COR-L47 (cell line): ENCODE measurements at regions not wholly inside any gene's neighbourhood (a gene's known extent, or its start where the extent isn't known, plus 50 kb on each side); places are given as distances from the start of the nearest gene placed in this dataset.
"Not testable (repeated sequence)": the region's sequence is repeated elsewhere in the genome, so short reads cannot be mapped to it uniquely, and the experiment has no call there.

ENCODE experiments used
- DNase-seq: peaks from one replicate; lab custom pipeline; 2025; lab: John Stamatoyannopoulos, UW

GRCh38 chr2:83261591-83262136 is 1197.4 kb downstream of the SUCLG1 start:
- no peak for DNase-seq

GRCh38 chr2:83253848-83254247 is 1205.2 kb downstream of the SUCLG1 start:
- DNase-seq, result no peak

GRCh38 chr2:83251321-83251872 is 1207.7 kb downstream of the SUCLG1 start:
- no peak for DNase-seq

GRCh38 chr2:83245806-83246537 is 1213.1 kb downstream of the SUCLG1 start:
- not testable (repeated sequence) for DNase-seq

- DNase-seq, result no peak
These were observed 1218.5 kb downstream of the SUCLG1 start for GRCh38 chr2:83240611-83241010.

GRCh38 chr2:83238111-83238510 is 1221.0 kb downstream of the SUCLG1 start:
- no peak for DNase-seq

GRCh38 chr2:83234246-83234645 is 1224.8 kb downstream of the SUCLG1 start:
- DNase-seq, result no peak

- no peak for DNase-seq
These were observed 1225.3 kb downstream of the SUCLG1 start for GRCh38 chr2:83233781-83234180.

- no peak for DNase-seq
These were observed 1225.8 kb downstream of the SUCLG1 start for GRCh38 chr2:83233326-83233725.

- no peak for DNase-seq
These were observed 1229.6 kb downstream of the SUCLG1 start for GRCh38 chr2:83229443-83229842.

GRCh38 chr2:83224591-83225200 is 1234.4 kb downstream of the SUCLG1 start:
- no peak for DNase-seq

- DNase-seq, result no peak
These were observed 1237.8 kb downstream of the SUCLG1 start for GRCh38 chr2:83221258-83221657.

GRCh38 chr2:83217854-83218253 is 1241.2 kb downstream of the SUCLG1 start:
- DNase-seq, result no peak

GRCh38 chr2:83196225-83196624 is 1262.9 kb downstream of the SUCLG1 start:
- DNase-seq, result peak; percentile 7

- no peak for DNase-seq
These were observed 1267.8 kb downstream of the SUCLG1 start for GRCh38 chr2:83191316-83191715.

- DNase-seq, result no peak
These were observed 1272.8 kb downstream of the SUCLG1 start for GRCh38 chr2:83186105-83186760.

- not testable (repeated sequence) for DNase-seq
These were observed 1278.1 kb downstream of the SUCLG1 start for GRCh38 chr2:83180862-83181530.

- DNase-seq, result no peak
These were observed 1282.5 kb downstream of the SUCLG1 start for GRCh38 chr2:83176539-83176938.

- no peak for DNase-seq
These were observed 1286.2 kb downstream of the SUCLG1 start for GRCh38 chr2:83172841-83173240.

GRCh38 chr2:83168377-83168776 is 1290.7 kb downstream of the SUCLG1 start:
- no peak for DNase-seq

GRCh38 chr2:83162421-83162820 is 1296.7 kb downstream of the SUCLG1 start:
- no peak for DNase-seq

- DNase-seq, result no peak
These were observed 1298.5 kb downstream of the SUCLG1 start for GRCh38 chr2:83160571-83160970.
